ENCODE measurements at regions not wholly inside any gene's neighbourhood (a gene's known extent, or its start where the extent isn't known, plus 50 kb on each side); places are given as distances from the start of the nearest gene placed in this dataset.

GRCh38 chr13:60261432-60262351 is 98.0 kb upstream of the DIAPH3 start:
- Histone ChIP-seq H2AK5ac (ENCODE audit: low read length) (no peak overlapping the region), H3K9ac (ENCODE audit: low read length) (no peak overlapping the region), H3K18ac (ENCODE audit: low read length) (no peak overlapping the region), H3K9me3 (ENCODE audit: insufficient read depth, low read depth, low read length) (no peaks in the 10 kb centered on the region), H3K36me3 (ENCODE audit: control insufficient read depth in 1 of 2, insufficient read depth in 2 of 2, low read length in 2 of 2) (no peaks in the 10 kb centered on the region), H4K12ac (ENCODE audit: low read depth, low read length) (no peak overlapping the region), H3K4me1 (ENCODE audit: control insufficient read depth in 1 of 2, insufficient read depth in 2 of 2, low read length in 2 of 2) (no peaks in the 10 kb centered on the region), H3K27me3 (ENCODE audit: insufficient read depth, low read length) (no peaks in the 10 kb centered on the region), H4K91ac (ENCODE audit: low read depth, low read length) (no peak overlapping the region), H3K79me2 (ENCODE audit: control insufficient read depth, insufficient read depth, low read length, poor library complexity) (no peaks in the 10 kb centered on the region), H3K79me1 (ENCODE audit: low read length) (no peaks in the 10 kb centered on the region), H3K14ac (ENCODE audit: low read length) (no peak overlapping the region), H2BK5ac (ENCODE audit: low read depth, low read length, poor library complexity) (no peak overlapping the region), H2AFZ (ENCODE audit: insufficient read depth, low read length, poor library complexity) (no peak overlapping the region), H3K4ac (ENCODE audit: low read depth, low read length) (no peak overlapping the region), H2BK12ac (ENCODE audit: low read length) (no peak overlapping the region), H3K4me2 (ENCODE audit: low read length) (no peak overlapping the region), H3K27ac (ENCODE audit: low read depth, low read length) (no peak overlapping the region), H3K4me3 (ENCODE audit: low read depth, low read length) (no peak overlapping the region), H4K8ac (ENCODE audit: low read depth, low read length) (no peak overlapping the region), H3K23ac (ENCODE audit: low read length) (no peak overlapping the region), H2BK120ac (ENCODE audit: insufficient read depth, low read length, poor library complexity) (no peak overlapping the region)
- WGBS (ENCODE audit: extremely low coverage, insufficient coverage, insufficient read length): no CpG with 5 or more reads among the region's 12 CpGs
- DNase-seq: no peak

- no peak for DNase-seq
- H3K18ac ChIP-seq (ENCODE audit: low read length): no peak overlapping the region
- no peaks in the 10 kb centered on the region for H3K27me3 ChIP-seq (ENCODE audit: insufficient read depth, low read length)
- no peaks in the 10 kb centered on the region for H3K79me1 ChIP-seq (ENCODE audit: low read length)
- H4K8ac ChIP-seq (ENCODE audit: low read depth, low read length): no peak overlapping the region
- no peak overlapping the region for H3K4me2 ChIP-seq (ENCODE audit: low read length)
- WGBS (ENCODE audit: extremely low coverage, insufficient coverage, insufficient read length): no CpG with 5 or more reads among the region's 1 CpG
- H2AFZ ChIP-seq (ENCODE audit: insufficient read depth, low read length, poor library complexity): no peak overlapping the region
- H3K36me3 ChIP-seq (ENCODE audit: control insufficient read depth in 1 of 2, insufficient read depth in 2 of 2, low read length in 2 of 2): no peaks in the 10 kb centered on the region
- H2AK5ac ChIP-seq (ENCODE audit: low read length): no peak overlapping the region
- no peak overlapping the region for H2BK12ac ChIP-seq (ENCODE audit: low read length)
- no peak overlapping the region for H3K23ac ChIP-seq (ENCODE audit: low read length)
- H2BK5ac ChIP-seq (ENCODE audit: low read depth, low read length, poor library complexity): no peak overlapping the region
- H4K91ac ChIP-seq (ENCODE audit: low read depth, low read length): no peak overlapping the region
- H3K27ac ChIP-seq (ENCODE audit: low read depth, low read length): no peak overlapping the region
- peaks cover 0 to 4% of the 10 kb centered on the region in 2 experiments for H3K4me1 ChIP-seq (ENCODE audit: control insufficient read depth in 1 of 2, insufficient read depth in 2 of 2, low read length in 2 of 2)
- no peak overlapping the region for H3K9ac ChIP-seq (ENCODE audit: low read length)
- no peaks in the 10 kb centered on the region for H3K79me2 ChIP-seq (ENCODE audit: control insufficient read depth, insufficient read depth, low read length, poor library complexity)
- no peak overlapping the region for H3K14ac ChIP-seq (ENCODE audit: low read length)
- no peak overlapping the region for H3K4ac ChIP-seq (ENCODE audit: low read depth, low read length)
- H3K9me3 ChIP-seq (ENCODE audit: insufficient read depth, low read depth, low read length): no peaks in the 10 kb centered on the region
- H3K4me3 ChIP-seq (ENCODE audit: low read depth, low read length): no peak overlapping the region
- H4K12ac ChIP-seq (ENCODE audit: low read depth, low read length): no peak overlapping the region
- H2BK120ac ChIP-seq (ENCODE audit: insufficient read depth, low read length, poor library complexity): no peak overlapping the region
Observed at GRCh38 chr13:60265566-60265965, 101.8 kb upstream of the DIAPH3 start.

DNA sequence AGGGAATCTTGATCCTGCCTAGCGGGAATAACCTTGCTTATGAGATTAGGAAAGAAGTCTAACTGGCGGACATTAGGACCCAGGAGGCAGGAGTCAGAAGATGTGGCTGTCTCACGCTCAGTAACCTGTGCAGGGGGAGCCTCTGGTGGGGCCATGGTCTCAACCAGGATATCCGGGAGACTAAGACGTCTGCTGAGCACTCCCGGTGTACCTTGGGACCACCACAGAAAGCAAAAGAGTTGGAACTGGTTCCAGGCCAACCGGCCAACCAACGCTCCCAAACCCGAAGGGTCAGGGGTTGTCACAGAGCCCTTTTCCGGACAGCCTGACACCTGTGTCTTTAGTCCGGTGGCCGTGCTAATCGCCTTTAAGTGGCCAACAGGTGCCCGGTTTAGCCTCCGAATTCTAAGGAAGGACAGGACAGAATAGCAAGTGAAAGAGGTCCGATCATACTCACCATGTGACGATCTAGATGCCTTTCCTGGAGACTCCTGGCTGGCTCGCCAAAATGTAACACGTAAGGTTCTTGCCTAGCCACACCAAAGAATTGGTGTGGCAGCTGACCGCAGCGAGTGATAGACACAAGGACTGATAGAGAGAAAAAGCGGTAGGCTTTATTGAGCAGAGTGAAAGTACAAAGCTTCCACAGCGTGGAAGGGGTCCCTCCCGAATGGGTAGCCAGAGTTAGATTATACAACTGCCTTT is 103.9 kb upstream of the DIAPH3 start:
- Histone ChIP-seq H3K9me3 (ENCODE audit: insufficient read depth, low read depth, low read length) (no peaks in the 10 kb centered on the region), H3K14ac (ENCODE audit: low read length) (no peak overlapping the region), H3K4me2 (ENCODE audit: low read length) (peak overlapping the region; percentile 75), H3K18ac (ENCODE audit: low read length) (no peak overlapping the region), H2BK120ac (ENCODE audit: insufficient read depth, low read length, poor library complexity) (no peak overlapping the region), H3K4me3 (ENCODE audit: low read depth, low read length) (peak overlapping the region; percentile 55), H2BK5ac (ENCODE audit: low read depth, low read length, poor library complexity) (no peak overlapping the region), H4K8ac (ENCODE audit: low read depth, low read length) (no peak overlapping the region), H4K12ac (ENCODE audit: low read depth, low read length) (no peak overlapping the region), H3K79me2 (ENCODE audit: control insufficient read depth, insufficient read depth, low read length, poor library complexity) (no peaks in the 10 kb centered on the region), H3K36me3 (ENCODE audit: control insufficient read depth in 1 of 2, insufficient read depth in 2 of 2, low read length in 2 of 2) (no peaks in the 10 kb centered on the region), H2AK5ac (ENCODE audit: low read length) (no peak overlapping the region), H3K27me3 (ENCODE audit: insufficient read depth, low read length) (no peaks in the 10 kb centered on the region), H2AFZ (ENCODE audit: insufficient read depth, low read length, poor library complexity) (peak overlapping the region; percentile 37), H3K23ac (ENCODE audit: low read length) (no peak overlapping the region), H3K79me1 (ENCODE audit: low read length) (no peaks in the 10 kb centered on the region), H3K4ac (ENCODE audit: low read depth, low read length) (no peak overlapping the region), H3K27ac (ENCODE audit: low read depth, low read length) (no peak overlapping the region), H3K9ac (ENCODE audit: low read length) (no peak overlapping the region), H2BK12ac (ENCODE audit: low read length) (no peak overlapping the region), H4K91ac (ENCODE audit: low read depth, low read length) (no peak overlapping the region), H3K4me1 (ENCODE audit: control insufficient read depth in 1 of 2, insufficient read depth in 2 of 2, low read length in 2 of 2) (peaks cover 0 to 4% of the 10 kb centered on the region in 2 experiments)
- DNase-seq: peak in 1 of 2 donors; percentile 31
- no CpG with 5 or more reads among the region's 24 CpGs for WGBS (ENCODE audit: extremely low coverage, insufficient coverage, insufficient read length)

DNA sequence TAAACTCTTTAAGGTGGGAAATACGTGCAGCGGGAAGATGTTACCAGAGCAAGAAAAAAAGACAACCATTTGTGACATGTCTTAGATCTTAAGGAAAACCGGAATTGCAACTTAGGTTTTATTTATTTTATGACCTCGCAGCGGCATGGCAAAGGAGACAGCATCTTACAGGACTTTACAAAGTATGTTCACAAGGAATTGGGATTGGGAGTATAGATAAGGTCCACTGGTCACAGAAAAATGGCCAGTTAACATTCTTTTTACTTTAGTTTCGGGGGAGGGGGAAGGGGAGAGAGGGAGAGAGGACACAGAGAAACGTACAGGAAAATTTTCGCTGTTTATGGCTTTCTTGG is 104.5 kb upstream of the DIAPH3 start:
- H3K36me3 ChIP-seq (ENCODE audit: control insufficient read depth in 1 of 2, insufficient read depth in 2 of 2, low read length in 2 of 2): no peaks in the 10 kb centered on the region
- no peak overlapping the region for H3K9ac ChIP-seq (ENCODE audit: low read length)
- no peaks in the 10 kb centered on the region for H3K27me3 ChIP-seq (ENCODE audit: insufficient read depth, low read length)
- H3K4me3 ChIP-seq (ENCODE audit: low read depth, low read length): no peak overlapping the region
- H4K12ac ChIP-seq (ENCODE audit: low read depth, low read length): no peak overlapping the region
- H2BK5ac ChIP-seq (ENCODE audit: low read depth, low read length, poor library complexity): no peak overlapping the region
- H3K4me1 ChIP-seq (ENCODE audit: control insufficient read depth in 1 of 2, insufficient read depth in 2 of 2, low read length in 2 of 2): peaks cover 0 to 4% of the 10 kb centered on the region in 2 experiments
- H3K4me2 ChIP-seq (ENCODE audit: low read length): peak overlapping the region; percentile 75
- H4K8ac ChIP-seq (ENCODE audit: low read depth, low read length): no peak overlapping the region
- H4K91ac ChIP-seq (ENCODE audit: low read depth, low read length): no peak overlapping the region
- no CpG with 5 or more reads among the region's 8 CpGs for WGBS (ENCODE audit: extremely low coverage, insufficient coverage, insufficient read length)
- no peak overlapping the region for H3K14ac ChIP-seq (ENCODE audit: low read length)
- no peak overlapping the region for H3K18ac ChIP-seq (ENCODE audit: low read length)
- no peak overlapping the region for H3K23ac ChIP-seq (ENCODE audit: low read length)
- H3K79me2 ChIP-seq (ENCODE audit: control insufficient read depth, insufficient read depth, low read length, poor library complexity): no peaks in the 10 kb centered on the region
- no peak overlapping the region for H2BK120ac ChIP-seq (ENCODE audit: insufficient read depth, low read length, poor library complexity)
- no peak overlapping the region for H3K4ac ChIP-seq (ENCODE audit: low read depth, low read length)
- H2BK12ac ChIP-seq (ENCODE audit: low read length): no peak overlapping the region
- no peak overlapping the region for H2AK5ac ChIP-seq (ENCODE audit: low read length)
- no peaks in the 10 kb centered on the region for H3K79me1 ChIP-seq (ENCODE audit: low read length)
- peak; percentile 12 to 62 for DNase-seq
- no peak overlapping the region for H3K27ac ChIP-seq (ENCODE audit: low read depth, low read length)
- no peak overlapping the region for H2AFZ ChIP-seq (ENCODE audit: insufficient read depth, low read length, poor library complexity)
- no peaks in the 10 kb centered on the region for H3K9me3 ChIP-seq (ENCODE audit: insufficient read depth, low read depth, low read length)

Data from trophoblast cell (in vitro differentiated cells and primary cell).